B cell (primary cell): ENCODE measurements at regions not wholly inside any gene's neighbourhood (a gene's known extent, or its start where the extent isn't known, plus 50 kb on each side); places are given as distances from the start of the nearest gene placed in this dataset.

ENCODE experiments used
- ATAC-seq: fragments of 200-7000 bp; cut with Tn5 transposase; one replicate; pipeline ENCODE4 v1.10.0; 2021; ENCODE audit warnings: low read depth, mild to moderate bottlenecking, moderate number of reproducible peaks, moderate library complexity
- CTCF ChIA-PET: fragments of 350-600 bp; sonication (Branson Sonifier 250); formaldehyde crosslinking; loops from one replicate; lab custom pipeline; 2021; ENCODE audit warnings: antibody characterized with exemption, inconsistent platforms; lab: Charles Lee
- POLR2A ChIA-PET: fragments of 350-600 bp; sonication (Branson Sonifier 250); formaldehyde crosslinking; loops from one replicate; lab custom pipeline; 2021; ENCODE audit warnings: antibody characterized with exemption; lab: Charles Lee
- DNase-seq: peaks from one replicate; pipeline ENCODE4 v3.0.0; 2013
- H2AFZ ChIP-seq: 2 replicates; pipeline ENCODE4 v1.6.1; 2012; ENCODE audit warnings: mild to moderate bottlenecking, low read depth, low read length; ENCODE audit not compliant: insufficient read depth, poor library complexity, severe bottlenecking
- H3K27ac ChIP-seq, 2 donors: 1 replicate in 1 of 2; 2 replicates in 1 of 2; pipeline ENCODE4 v1.5.1; 2012 to 2013; ENCODE audit warnings: low read length in 2 of 2, mild to moderate bottlenecking in 2 of 2, moderate library complexity in 1 of 2
- H3K27me3 ChIP-seq, 4 experiments: fragments of 200-600 bp in 1 of 4; sonication (generic) in 1 of 4; replicated peaks in 1 of 4; 1 replicate in 2 of 4; 2 replicates in 2 of 4; pipeline versions ENCODE4 v1.6.1 to v1.7.0; 2013 to 2016; ENCODE audit warnings: low read length in 3 of 4, mild to moderate bottlenecking in 2 of 4, mixed read lengths in 1 of 4, moderate library complexity in 1 of 4; ENCODE audit not compliant: insufficient read depth in 4 of 4, control insufficient read depth in 3 of 4; ENCODE audit errors: control extremely low read depth in 1 of 4
- H3K36me3 ChIP-seq, 2 experiments: replicated peaks in 1 of 2; 1 replicate in 1 of 2; 2 replicates in 1 of 2; pipeline versions ENCODE4 v1.6.1 to v1.7.1; 2013; ENCODE audit warnings: low read length in 1 of 2; ENCODE audit not compliant: insufficient read depth in 2 of 2, control insufficient read depth in 1 of 2; ENCODE audit errors: control extremely low read depth in 1 of 2, extremely low read depth in 1 of 2
- H3K4me1 ChIP-seq, 2 donors: fragments of 200-600 bp in 1 of 2; sonication (generic) in 1 of 2; 1 replicate in 1 of 2; 2 replicates in 1 of 2; pipeline versions ENCODE4 v1.5.1 to v1.6.1; 2013 to 2017; ENCODE audit warnings: low read length in 2 of 2; ENCODE audit not compliant: control insufficient read depth in 2 of 2, insufficient read depth in 2 of 2
- H3K4me2 ChIP-seq: replicated peaks from 2 replicates; pipeline ENCODE3; 2012; ENCODE audit warnings: mild to moderate bottlenecking, low read depth, low read length; ENCODE audit not compliant: poor library complexity, severe bottlenecking
- H3K4me3 ChIP-seq, 5 experiments: fragments of 200-600 bp in 1 of 5; sonication (generic) in 1 of 5; 1 replicate in 3 of 5; 2 replicates in 2 of 5; pipeline versions ENCODE4 v1.5.1 to v1.7.0; 2011 to 2016; ENCODE audit warnings: low read length in 4 of 5, mild to moderate bottlenecking in 4 of 5, low read depth in 2 of 5, control low read depth in 1 of 5, moderate library complexity in 1 of 5; ENCODE audit not compliant: insufficient read depth in 1 of 5; ENCODE audit errors: control extremely low read depth in 1 of 5, extremely low read depth in 1 of 5
- H3K79me2 ChIP-seq: fragments of 200-600 bp; sonication (generic); one replicate; pipeline ENCODE4 v1.6.0; 2016; ENCODE audit warnings: low read length; ENCODE audit not compliant: control insufficient read depth, insufficient read depth
- H3K9ac ChIP-seq: fragments of 200-600 bp; sonication (generic); 2 replicates; pipeline ENCODE4 v1.6.1; 2017; ENCODE audit warnings: mild to moderate bottlenecking, low read length, moderate library complexity
- H3K9me3 ChIP-seq, 3 donors: one replicate each; pipeline versions ENCODE4 v1.6.1 to v1.7.1; 2013; ENCODE audit warnings: low read length in 2 of 3; ENCODE audit not compliant: control insufficient read depth in 2 of 3, insufficient read depth in 1 of 3; ENCODE audit errors: control extremely low read depth in 1 of 3
- H4K20me1 ChIP-seq: 2 replicates; pipeline ENCODE4 v1.6.0; 2012; ENCODE audit warnings: mild to moderate bottlenecking, low read length; ENCODE audit not compliant: insufficient read depth, control insufficient read depth, poor library complexity, severe bottlenecking
- H3K27ac Mint-ChIP-seq: one replicate; pipeline ENCODE4 v1.8.0; 2021; ENCODE audit warnings: mixed read lengths
- H3K27me3 Mint-ChIP-seq: one replicate; pipeline ENCODE4 v1.8.0; 2021; ENCODE audit warnings: mixed read lengths
- H3K4me1 Mint-ChIP-seq: one replicate; pipeline ENCODE4 v1.8.0; 2021; ENCODE audit warnings: mixed read lengths
- H3K4me3 Mint-ChIP-seq: one replicate; pipeline ENCODE4 v1.8.0; 2021; ENCODE audit warnings: mixed read lengths
- H3K9me3 Mint-ChIP-seq: one replicate; pipeline ENCODE4 v1.8.0; 2022; ENCODE audit warnings: mixed read lengths; ENCODE audit not compliant: insufficient read depth
- CTCF ChIP-seq: fragments of 200-600 bp; IDR thresholded peaks from one replicate; pipeline ENCODE4 v1.8.0; 2022; ENCODE audit warnings: antibody characterized with exemption, mild to moderate bottlenecking
- EZH2 ChIP-seq: IDR thresholded peaks from 2 replicates; pipeline ENCODE4 v1.6.1; 2012; ENCODE audit warnings: borderline replicate concordance, low read depth, mild to moderate bottlenecking, moderate library complexity, low read length; ENCODE audit not compliant: insufficient read depth, poor library complexity, severe bottlenecking
- WGBS: methylation state at CpG from one replicate; pipeline ENCODE4 v1.1.5; 2013; ENCODE audit warnings: missing lambda C conversion rate; ENCODE audit not compliant: insufficient coverage; 5-methylcytosine and 5-hydroxymethylcytosine counted together
- intact Hi-C: fragments of 100-400 bp; cut with micrococcal nuclease; formaldehyde crosslinking; loops from one replicate; pipeline ENCODE4 v1.10.0; 2022

- H3K4me3 Mint-ChIP-seq, result peak overlapping the region; percentile 68
- Histone ChIP-seq H3K9me3 (peaks cover 0 to 11% (median 0%) of the 10 kb centered on the region in 3 donors), H3K4me2 (peak overlapping the region; percentile 70), H3K36me3 (no peaks in the 10 kb centered on the region), H4K20me1 (no peaks in the 10 kb centered on the region), H3K4me3 (peak overlapping the region in 4 of 5 experiments; percentile 11 to 41 (median 28)), H3K79me2 (no peaks in the 10 kb centered on the region), H3K27me3 (peaks cover 0 to 26% (median 6%) of the 10 kb centered on the region in 4 experiments), H3K27ac (no peak overlapping the region), H3K4me1 (peaks cover 6 to 11% of the 10 kb centered on the region in 2 donors), H2AFZ (peak overlapping the region; percentile 79), H3K9ac (peak overlapping the region; percentile 39)
- ATAC-seq, result no peak
- intact Hi-C loops, result no loop called here
- TF ChIP-seq EZH2 (no peak), CTCF (no peak)
- 50% methylated on average over 33 of the region's 37 CpGs for WGBS
- ChIA-PET POLR2A (no interaction called here), CTCF (no interaction called here)
- DNase-seq, result no peak
- no peak overlapping the region for H3K27ac Mint-ChIP-seq
- H3K4me1 Mint-ChIP-seq, result peaks cover 10% of the 10 kb centered on the region
- peaks cover 19% of the 10 kb centered on the region for H3K27me3 Mint-ChIP-seq
- no peaks in the 10 kb centered on the region for H3K9me3 Mint-ChIP-seq
Measured at GRCh38 chr7:1290679-1291356, 58.1 kb downstream of the UNCX start.

- H2AFZ ChIP-seq, result no peak overlapping the region
- no peak overlapping the region for H3K27ac ChIP-seq
- intact Hi-C loops, result no loop called here
- Mint-ChIP-seq H3K27ac (no peak overlapping the region), H3K27me3 (peaks cover 19% of the 10 kb centered on the region), H3K4me3 (peak overlapping the region; percentile 54), H3K4me1 (peaks cover 10% of the 10 kb centered on the region), H3K9me3 (no peaks in the 10 kb centered on the region)
- H3K4me3 ChIP-seq, result no peak overlapping the region
- no peak for DNase-seq
- H3K79me2 ChIP-seq, result no peaks in the 10 kb centered on the region
- ChIA-PET CTCF (no interaction called here), POLR2A (no interaction called here)
- TF ChIP-seq EZH2 (no peak), CTCF (no peak)
- 78% methylated on average over 13 of the region's 13 CpGs for WGBS
- H3K9me3 ChIP-seq, result peaks cover 0 to 11% (median 0%) of the 10 kb centered on the region in 3 donors
- H3K4me2 ChIP-seq, result no peak overlapping the region
- peaks cover 0 to 31% (median 6%) of the 10 kb centered on the region in 4 experiments for H3K27me3 ChIP-seq
- H3K4me1 ChIP-seq, result peaks cover 6 to 11% of the 10 kb centered on the region in 2 donors
- H3K36me3 ChIP-seq, result no peaks in the 10 kb centered on the region
- no peak for ATAC-seq
- H4K20me1 ChIP-seq, result no peaks in the 10 kb centered on the region
- H3K9ac ChIP-seq, result no peak overlapping the region
Measured at GRCh38 chr7:1291357-1291689, 58.7 kb downstream of the UNCX start.
